CD4-positive, alpha-beta T cell treated with Interleukin-21 for 1 hour (primary cell): ENCODE measurements at regions not wholly inside any gene's neighbourhood (a gene's known extent, or its start where the extent isn't known, plus 50 kb on each side); places are given as distances from the start of the nearest gene placed in this dataset.
"Not testable (repeated sequence)": the region's sequence is repeated elsewhere in the genome, so short reads cannot be mapped to it uniquely, and the experiment has no call there.

Source experiments
- DNase-seq: peaks from one replicate; pipeline ENCODE4 v3.0.0-alpha.2; 2020

- no peak for DNase-seq
Measured at GRCh38 chr3:95215437-95215957, 1152.6 kb downstream of the NSUN3 start.

- DNase-seq, result no peak
Measured at GRCh38 chr3:95217661-95218060, 1154.8 kb downstream of the NSUN3 start.

- DNase-seq, result no peak
Measured at GRCh38 chr3:95218484-95218883, 1155.6 kb downstream of the NSUN3 start.

- DNase-seq, result no peak
Measured at GRCh38 chr3:95226437-95226836, 1163.6 kb downstream of the NSUN3 start.

DNA sequence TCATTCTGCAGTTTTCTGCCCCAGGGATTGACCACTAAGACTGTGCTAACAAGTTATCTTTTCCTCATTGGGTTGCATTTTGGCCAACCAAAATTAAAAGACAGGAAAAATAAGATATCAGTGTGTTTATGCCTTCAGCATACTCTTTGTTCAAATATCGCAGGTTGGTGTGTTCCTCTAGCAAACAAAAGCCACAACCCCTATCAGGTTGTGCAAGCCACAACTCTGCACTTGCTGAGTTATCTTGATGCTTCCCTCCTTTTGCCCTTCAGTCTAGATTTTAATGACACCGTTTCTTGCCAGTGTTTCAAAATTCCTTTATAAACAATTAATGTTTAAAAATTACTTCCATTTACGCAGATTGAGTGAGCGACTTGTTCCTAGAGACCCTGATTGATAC, 1164.2 kb downstream of the NSUN3 start:
- DNase-seq, result no peak

DNA sequence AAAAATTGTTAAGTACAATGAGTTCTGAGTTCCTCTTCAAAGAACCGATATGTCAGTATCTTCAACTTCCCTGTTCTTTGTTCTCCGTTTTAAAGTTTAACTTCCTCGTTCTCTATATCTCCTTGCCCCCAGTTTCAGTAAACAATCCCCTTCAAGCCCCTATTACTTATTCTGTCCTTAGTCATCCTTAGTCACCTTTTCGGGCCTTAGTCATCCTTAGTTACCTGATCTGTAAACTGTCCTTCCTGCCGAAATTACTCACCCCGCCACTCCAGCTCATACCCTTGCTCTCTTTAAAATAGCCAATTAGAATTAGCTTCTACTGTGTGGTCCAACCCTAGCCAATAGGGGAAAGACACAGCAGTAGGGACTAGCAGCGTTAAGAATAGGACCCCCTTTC, 1165.6 kb downstream of the NSUN3 start:
- DNase-seq, result no peak

GRCh38 chr3:95235916-95236315, 1173.1 kb downstream of the NSUN3 start:
- no peak for DNase-seq

- DNase-seq, result no peak
Measured at GRCh38 chr3:95237783-95238182, 1174.9 kb downstream of the NSUN3 start.

DNA sequence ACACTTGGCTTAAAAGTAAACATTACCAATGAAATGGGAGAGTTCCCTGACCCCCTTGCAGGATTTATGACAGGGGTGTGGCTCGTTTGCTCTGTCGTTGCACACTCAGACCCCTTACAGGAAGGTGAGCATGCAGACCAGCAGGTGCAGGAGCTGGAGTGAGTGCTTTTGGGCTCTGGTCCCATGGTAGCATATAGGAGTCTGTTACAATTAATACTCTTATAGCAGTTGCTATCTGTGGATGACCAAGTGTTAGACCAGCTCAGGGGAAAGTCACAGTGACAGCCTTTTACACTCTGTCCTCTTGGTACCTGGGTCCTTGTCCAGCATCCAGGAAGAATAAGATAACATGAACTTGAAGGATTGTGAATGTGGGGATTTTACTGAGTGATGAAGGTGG, 1177.5 kb downstream of the NSUN3 start:
- DNase-seq, result no peak

- DNase-seq, result not testable (repeated sequence)
Measured at GRCh38 chr3:95241256-95241655, 1178.4 kb downstream of the NSUN3 start.

GRCh38 chr3:95246413-95246812, 1183.6 kb downstream of the NSUN3 start:
- DNase-seq, result no peak

DNA sequence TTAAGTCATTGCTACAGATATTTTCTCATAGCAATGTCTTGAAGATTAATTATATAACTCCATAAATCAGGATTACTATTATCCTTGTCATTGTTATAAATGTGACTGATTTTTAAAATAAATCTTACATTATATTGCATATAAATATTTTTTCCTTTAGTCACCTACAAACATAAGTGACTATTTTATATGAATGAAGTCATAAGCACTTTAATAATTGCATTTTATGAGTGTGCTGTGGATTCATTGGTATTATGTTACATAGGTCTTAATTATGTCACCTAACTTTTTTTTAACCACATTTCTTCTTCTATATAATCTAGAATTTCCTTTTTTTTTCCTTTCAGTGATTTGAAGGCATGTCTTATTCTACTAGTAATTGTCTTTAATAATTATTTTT, 1191.2 kb downstream of the NSUN3 start:
- no peak for DNase-seq

DNA sequence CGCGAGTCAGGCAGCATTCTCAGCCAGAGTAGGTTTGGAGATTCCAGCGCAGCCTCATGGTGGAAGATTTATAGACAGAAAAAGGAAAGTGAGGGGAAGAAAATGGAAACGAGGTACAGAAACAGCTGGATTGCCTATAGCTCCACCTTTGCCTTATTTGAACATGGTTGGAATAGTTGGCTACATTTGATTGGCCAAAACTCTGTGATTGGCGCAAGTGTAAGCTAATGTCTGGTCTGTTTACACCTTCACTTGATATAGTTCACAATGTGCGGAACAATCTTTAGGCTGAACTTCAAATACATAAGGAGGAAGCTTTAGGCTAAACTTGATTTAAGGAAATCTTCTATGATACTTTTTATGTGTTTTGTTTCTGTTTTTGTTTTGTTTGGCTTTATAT, 1191.9 kb downstream of the NSUN3 start:
- DNase-seq, result no peak

DNA sequence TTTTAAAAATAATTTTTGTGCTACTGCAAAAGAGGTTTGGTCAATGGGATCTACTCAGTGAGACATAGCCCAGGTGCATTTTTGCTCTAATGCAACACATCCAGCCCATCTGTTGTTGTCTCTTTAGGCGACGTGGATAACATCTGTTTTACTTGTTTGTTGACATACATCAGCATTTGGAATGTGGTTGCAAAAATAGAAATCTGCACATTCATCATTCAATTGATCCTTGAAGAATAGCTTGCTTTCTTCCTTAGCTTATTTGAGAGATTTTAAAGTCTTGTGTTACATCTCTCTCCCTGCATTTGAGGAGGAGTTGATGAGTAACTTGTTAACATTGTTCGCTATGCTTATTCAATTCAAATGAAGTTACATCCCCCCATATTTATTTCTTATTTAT, 1202.3 kb downstream of the NSUN3 start:
- DNase-seq, result no peak

DNA sequence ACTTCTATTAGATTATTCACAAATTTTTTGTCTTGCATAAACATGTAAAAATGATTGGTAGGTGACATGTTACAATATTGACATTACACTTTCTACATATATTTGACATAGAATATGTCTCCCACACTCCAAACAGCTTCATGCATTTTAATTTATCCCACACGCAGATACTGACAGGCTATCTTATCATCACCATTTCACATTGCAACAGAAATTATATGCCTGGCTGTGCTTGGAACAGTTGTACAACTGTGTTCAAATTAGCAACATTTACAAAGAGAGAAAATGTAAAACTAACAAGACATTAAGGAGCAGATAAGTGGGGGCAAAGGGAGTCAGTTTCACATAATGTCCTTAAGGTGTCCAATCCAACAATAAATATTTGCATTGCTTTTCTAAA, 1208.5 kb downstream of the NSUN3 start:
- no peak for DNase-seq

- DNase-seq, result no peak
Measured at GRCh38 chr3:95272166-95272565, 1209.3 kb downstream of the NSUN3 start.

DNA sequence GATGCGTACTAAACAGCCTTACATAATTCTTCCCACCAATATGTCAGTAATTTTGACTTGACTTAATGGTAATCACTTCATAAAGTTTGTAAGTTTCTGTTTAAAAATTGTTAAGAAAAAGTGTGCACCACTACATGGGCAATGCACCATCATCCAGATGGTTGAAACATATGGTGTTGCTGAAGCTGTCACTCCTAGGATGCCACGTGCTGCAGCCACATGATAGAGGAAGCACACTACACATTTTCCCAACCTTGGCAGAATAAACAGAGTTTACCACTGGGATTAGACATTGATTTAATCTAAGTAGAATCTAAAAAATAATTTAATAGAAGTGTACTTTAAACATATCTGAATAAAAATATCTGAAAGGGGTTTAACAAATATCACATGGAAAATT, 1209.9 kb downstream of the NSUN3 start:
- DNase-seq, result no peak

- DNase-seq, result no peak
Measured at GRCh38 chr3:95277613-95278012, 1214.8 kb downstream of the NSUN3 start.

DNA sequence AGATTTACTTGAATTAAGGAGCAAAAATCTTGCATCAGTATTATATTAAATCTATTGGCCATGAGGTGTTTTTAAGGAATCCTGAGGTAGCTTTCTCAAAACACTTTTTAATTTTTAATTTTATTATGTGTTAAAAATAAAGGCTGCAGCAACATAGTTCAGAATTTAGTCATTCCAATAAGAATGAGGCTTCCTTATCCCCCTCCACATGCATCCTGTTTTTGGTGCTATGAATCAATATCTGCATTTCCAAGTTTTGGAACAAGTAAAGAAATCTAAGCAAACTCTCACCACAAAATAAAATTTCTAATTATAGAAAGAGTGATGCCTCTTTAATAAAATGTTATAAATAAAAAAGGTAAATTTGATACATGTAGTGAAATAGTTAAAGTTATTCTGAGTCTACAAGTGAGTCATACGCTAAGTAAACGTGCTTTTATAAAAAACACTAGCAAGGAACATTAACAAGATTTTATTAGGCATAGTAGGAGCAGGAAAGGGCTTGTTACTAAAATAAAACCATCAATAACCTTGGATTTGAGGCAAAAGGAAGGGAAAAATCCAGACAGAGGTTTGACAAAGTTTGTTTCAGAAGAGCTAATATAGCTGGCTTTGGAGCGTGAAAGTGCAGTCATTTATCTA, 1218.0 kb downstream of the NSUN3 start:
- DNase-seq, result no peak

GRCh38 chr3:95289295-95289694, 1226.4 kb downstream of the NSUN3 start:
- no peak for DNase-seq

DNA sequence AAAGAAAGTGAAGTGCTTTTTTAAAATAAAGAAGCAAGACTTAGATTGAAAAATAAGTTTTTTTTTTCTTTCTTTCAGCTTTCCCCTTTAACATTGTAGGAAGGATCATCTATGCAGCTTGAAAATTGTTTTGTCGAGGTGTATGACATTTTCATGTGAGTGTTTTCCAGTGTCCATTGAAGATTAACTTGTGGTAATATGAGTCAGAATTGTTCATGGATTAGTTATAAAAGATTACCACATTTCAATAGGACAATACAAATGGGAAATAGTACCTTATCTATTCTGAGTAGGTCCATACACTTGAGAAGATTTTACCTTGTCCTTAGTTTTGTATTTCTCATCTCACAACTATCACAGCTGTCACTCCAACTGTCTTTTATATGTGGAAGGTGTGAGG, 1234.7 kb downstream of the NSUN3 start:
- no peak for DNase-seq

GRCh38 chr3:95302044-95302443, 1239.2 kb downstream of the NSUN3 start:
- DNase-seq, result no peak

- DNase-seq, result no peak
Measured at GRCh38 chr3:95310560-95310959, 1247.7 kb downstream of the NSUN3 start.

DNA sequence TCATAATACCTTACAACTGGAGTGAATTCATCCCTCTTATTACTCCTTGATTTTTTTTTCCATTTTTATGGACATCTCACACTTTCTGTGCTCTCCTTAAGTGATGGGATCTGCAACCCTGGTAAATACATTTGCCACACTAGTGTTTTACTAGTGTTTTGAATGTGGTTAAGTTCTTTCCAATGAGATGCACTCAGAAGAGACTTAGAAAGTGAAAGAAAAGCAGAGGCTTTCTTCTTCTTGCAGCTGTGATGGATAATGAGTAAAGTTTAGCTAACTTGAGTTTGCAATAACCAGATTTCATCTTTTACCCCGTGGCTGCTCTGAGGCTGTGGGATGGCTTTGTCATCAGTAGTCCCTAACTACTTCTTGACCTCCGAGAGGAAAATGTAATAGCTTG, 1248.4 kb downstream of the NSUN3 start:
- DNase-seq, result no peak

GRCh38 chr3:95312650-95313049, 1249.8 kb downstream of the NSUN3 start:
- DNase-seq, result no peak
